GM21390 (cell line): ENCODE measurements at regions not wholly inside any gene's neighbourhood (a gene's known extent, or its start where the extent isn't known, plus 50 kb on each side); places are given as distances from the start of the nearest gene placed in this dataset.
"Not testable (repeated sequence)": the region's sequence is repeated elsewhere in the genome, so short reads cannot be mapped to it uniquely, and the experiment has no call there.

Experiments
- ATAC-seq: cut with Tn5 transposase; IDR thresholded peaks from one replicate; pipeline ENCODE4 v1.9.1; 2021; ENCODE audit not compliant: unreplicated experiment

- ATAC-seq = peak; percentile 49
Measured at GRCh38 chrY:18325499-18326279, 220.8 kb upstream of the HSFY1 start.

DNA sequence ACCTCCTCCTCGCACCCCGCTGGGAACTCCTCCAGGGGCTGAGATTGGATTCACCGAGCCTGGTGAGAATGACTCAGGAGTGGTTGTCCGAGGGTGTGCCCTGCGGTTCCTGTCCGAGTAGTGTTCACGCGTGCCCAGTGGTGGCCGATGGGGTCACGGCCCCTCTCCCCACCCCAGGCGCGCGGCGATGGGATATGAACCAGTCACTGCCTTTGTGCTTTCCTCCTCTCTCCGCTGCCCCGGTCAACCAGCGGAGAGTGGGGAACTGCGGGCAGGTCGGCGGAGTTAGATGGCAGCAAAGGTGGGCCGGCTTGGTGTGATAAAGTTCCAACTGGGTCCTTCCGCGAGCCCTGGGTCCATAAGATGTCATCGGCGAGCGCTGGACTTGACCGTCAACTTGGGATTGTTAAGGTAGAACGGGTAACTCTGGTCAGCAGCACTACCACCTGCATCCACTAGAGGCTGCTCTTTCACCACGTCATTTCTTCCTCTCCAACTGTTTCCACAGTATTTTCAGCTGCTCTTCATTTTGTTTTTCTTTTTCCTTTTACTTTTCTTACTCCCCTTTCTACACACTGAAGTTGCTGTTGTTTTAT lies 220.1 kb upstream of the HSFY1 start:
- peak; percentile 65 for ATAC-seq

DNA sequence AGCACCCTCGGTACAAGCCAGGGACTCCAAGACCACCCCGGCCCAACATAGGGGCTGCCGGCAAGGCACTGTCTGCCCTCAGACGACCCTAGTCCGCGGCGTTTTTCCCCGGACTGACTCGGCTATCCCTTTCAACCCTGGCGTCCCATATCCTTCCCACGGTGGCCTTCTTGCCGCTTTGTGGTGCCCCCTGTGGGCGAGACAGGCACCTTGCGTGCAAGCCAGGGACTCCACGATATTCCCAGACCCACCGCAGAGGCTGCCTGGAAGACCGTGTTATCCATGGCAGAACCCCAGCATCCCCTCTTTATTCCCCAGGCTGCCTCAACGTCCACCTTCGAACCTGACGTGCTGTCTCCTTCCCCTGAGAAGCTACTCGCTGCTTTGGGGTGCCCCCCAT lies 204.0 kb upstream of the HSFY1 start:
- not testable (repeated sequence) for ATAC-seq
